ENCODE measurements at regions not wholly inside any gene's neighbourhood (a gene's known extent, or its start where the extent isn't known, plus 50 kb on each side); places are given as distances from the start of the nearest gene placed in this dataset.

DNA sequence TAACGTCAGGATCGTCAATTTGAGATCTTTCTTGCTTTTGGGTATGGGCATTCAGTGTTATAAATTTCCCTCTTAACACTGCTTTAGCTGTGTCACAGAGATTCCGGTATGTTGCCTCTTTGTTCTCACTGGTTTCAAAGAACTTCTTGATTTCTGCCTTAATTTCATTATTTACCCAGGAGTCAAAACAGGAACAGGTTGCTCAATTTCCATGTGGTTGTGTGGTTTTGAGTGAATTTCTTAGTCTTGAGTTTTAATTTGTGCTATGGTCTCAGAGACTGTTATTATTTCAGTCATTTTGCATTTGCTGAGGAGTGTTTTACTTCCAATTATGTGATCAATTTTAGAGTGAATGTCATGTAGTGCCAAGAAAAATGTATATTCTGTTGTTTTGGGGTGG lies 153.1 kb downstream of the PCDH17 start:
- Histone ChIP-seq H3K4me1 (ENCODE audit: low read depth) (no peaks in the 10 kb centered on the region), H3K9me3 (ENCODE audit: low read depth) (no peaks in the 10 kb centered on the region), H3K27ac (no peak overlapping the region), H3K27me3 (no peaks in the 10 kb centered on the region), H3K4me3 (no peak overlapping the region), H3K36me3 (no peaks in the 10 kb centered on the region)
- TF ChIP-seq, protein P1, sequence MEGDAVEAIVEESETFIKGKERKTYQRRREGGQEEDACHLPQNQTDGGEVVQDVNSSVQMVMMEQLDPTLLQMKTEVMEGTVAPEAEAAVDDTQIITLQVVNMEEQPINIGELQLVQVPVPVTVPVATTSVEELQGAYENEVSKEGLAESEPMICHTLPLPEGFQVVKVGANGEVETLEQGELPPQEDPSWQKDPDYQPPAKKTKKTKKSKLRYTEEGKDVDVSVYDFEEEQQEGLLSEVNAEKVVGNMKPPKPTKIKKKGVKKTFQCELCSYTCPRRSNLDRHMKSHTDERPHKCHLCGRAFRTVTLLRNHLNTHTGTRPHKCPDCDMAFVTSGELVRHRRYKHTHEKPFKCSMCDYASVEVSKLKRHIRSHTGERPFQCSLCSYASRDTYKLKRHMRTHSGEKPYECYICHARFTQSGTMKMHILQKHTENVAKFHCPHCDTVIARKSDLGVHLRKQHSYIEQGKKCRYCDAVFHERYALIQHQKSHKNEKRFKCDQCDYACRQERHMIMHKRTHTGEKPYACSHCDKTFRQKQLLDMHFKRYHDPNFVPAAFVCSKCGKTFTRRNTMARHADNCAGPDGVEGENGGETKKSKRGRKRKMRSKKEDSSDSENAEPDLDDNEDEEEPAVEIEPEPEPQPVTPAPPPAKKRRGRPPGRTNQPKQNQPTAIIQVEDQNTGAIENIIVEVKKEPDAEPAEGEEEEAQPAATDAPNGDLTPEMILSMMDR (IDR thresholded peaks at IDR 0.05; ENCODE audit: low read depth, low read length): no peak
- no peak for DNase-seq (ENCODE audit: low read depth in 1 of 2, low spot score in 1 of 2)

DNA sequence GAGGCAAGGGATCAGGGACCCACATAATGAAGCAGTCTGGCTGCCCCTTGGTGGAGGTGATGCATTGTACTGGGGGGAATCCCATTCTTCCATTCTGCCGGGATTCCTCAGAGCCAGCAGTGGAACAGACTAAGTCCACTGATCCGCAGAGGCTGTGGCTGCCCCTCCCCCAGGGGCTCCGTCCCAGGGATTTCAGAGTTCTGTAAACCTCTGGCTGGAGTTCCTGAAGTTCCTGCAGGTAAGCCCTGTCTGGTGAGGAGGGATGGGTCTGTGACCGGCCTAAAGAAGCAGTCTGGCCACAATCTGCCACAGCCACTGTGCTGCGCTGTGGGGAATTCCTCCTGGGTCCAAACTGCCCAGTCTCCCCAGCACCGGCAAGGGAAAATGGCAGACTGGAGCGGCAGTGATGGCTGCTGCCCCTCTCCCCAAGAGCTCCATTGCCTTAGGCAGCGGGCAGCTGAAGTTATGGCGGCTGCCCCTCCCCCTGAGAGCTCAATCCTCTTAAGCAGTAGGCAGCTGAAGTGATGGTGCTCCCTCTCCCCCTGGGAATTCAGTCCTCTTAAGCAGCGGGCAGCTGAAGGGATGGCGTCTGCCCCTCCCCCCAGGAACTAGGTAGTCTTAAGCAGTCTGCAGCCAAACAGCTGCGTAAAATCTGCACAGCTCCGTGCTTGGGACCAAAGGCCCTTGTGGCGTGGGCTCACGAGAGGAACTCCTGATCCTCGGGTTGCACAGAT lies 155.7 kb downstream of the PCDH17 start:
- Histone ChIP-seq H3K36me3 (no peaks in the 10 kb centered on the region), H3K27me3 (no peaks in the 10 kb centered on the region), H3K27ac (no peak overlapping the region), H3K4me3 (no peak overlapping the region), H3K9me3 (ENCODE audit: low read depth) (no peaks in the 10 kb centered on the region), H3K4me1 (ENCODE audit: low read depth) (no peaks in the 10 kb centered on the region)
- no peak for DNase-seq (ENCODE audit: low read depth in 1 of 2, low spot score in 1 of 2)
- TF ChIP-seq, protein P1 (IDR thresholded peaks at IDR 0.05; ENCODE audit: low read depth, low read length): no peak

- TF ChIP-seq, protein P1 (IDR thresholded peaks at IDR 0.05; ENCODE audit: low read depth, low read length): no peak
- no peak overlapping the region for H3K4me3 ChIP-seq
- DNase-seq (ENCODE audit: low read depth in 1 of 2, low spot score in 1 of 2): no peak
- no peaks in the 10 kb centered on the region for H3K27me3 ChIP-seq
- no peaks in the 10 kb centered on the region for H3K36me3 ChIP-seq
- no peak overlapping the region for H3K27ac ChIP-seq
- H3K4me1 ChIP-seq (ENCODE audit: low read depth): no peaks in the 10 kb centered on the region
- H3K9me3 ChIP-seq (ENCODE audit: low read depth): no peaks in the 10 kb centered on the region
Observed at GRCh38 chr13:57799624-57800023, 168.1 kb downstream of the PCDH17 start.

DNA sequence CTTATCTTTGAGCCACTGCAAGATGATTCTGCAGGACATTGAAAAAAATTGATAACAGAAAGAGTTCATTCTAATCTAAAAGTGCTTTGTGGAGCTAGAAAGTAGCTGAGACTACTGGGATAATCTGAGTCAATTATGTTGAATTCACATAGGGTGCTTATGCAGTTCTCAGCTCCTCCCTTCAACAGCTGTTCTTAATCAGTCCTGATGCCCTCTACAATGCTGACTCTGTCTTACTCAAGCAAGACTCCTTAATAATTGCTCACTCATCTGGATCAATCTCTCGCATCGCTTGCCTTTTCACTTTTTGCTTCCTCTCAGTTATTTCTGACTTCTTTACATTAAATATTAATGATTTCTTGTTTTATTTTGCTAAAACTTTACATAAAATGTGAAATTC lies 182.1 kb downstream of the PCDH17 start:
- H3K9me3 ChIP-seq (ENCODE audit: low read depth): no peaks in the 10 kb centered on the region
- no peak overlapping the region for H3K4me3 ChIP-seq
- H3K27me3 ChIP-seq: no peaks in the 10 kb centered on the region
- TF ChIP-seq, protein P1 (IDR thresholded peaks at IDR 0.05; ENCODE audit: low read depth, low read length): no peak
- H3K36me3 ChIP-seq: no peaks in the 10 kb centered on the region
- H3K27ac ChIP-seq: no peak overlapping the region
- H3K4me1 ChIP-seq (ENCODE audit: low read depth): no peaks in the 10 kb centered on the region
- DNase-seq (ENCODE audit: low read depth in 1 of 2, low spot score in 1 of 2): no peak

- H3K4me1 ChIP-seq (ENCODE audit: low read depth): no peaks in the 10 kb centered on the region
- H3K27me3 ChIP-seq: no peaks in the 10 kb centered on the region
- H3K27ac ChIP-seq: no peak overlapping the region
- no peaks in the 10 kb centered on the region for H3K9me3 ChIP-seq (ENCODE audit: low read depth)
- no peak for DNase-seq (ENCODE audit: low read depth in 1 of 2, low spot score in 1 of 2)
- H3K36me3 ChIP-seq: no peaks in the 10 kb centered on the region
- no peak overlapping the region for H3K4me3 ChIP-seq
- TF ChIP-seq, protein P1 (IDR thresholded peaks at IDR 0.05; ENCODE audit: low read depth, low read length): no peak
Observed at GRCh38 chr13:57815600-57815999, 184.1 kb downstream of the PCDH17 start.
